Mesothelial cell of epicardium (in vitro differentiated cells): ENCODE measurements at regions not wholly inside any gene's neighbourhood (a gene's known extent, or its start where the extent isn't known, plus 50 kb on each side); places are given as distances from the start of the nearest gene placed in this dataset.
"Not testable (repeated sequence)": the region's sequence is repeated elsewhere in the genome, so short reads cannot be mapped to it uniquely, and the experiment has no call there.

ENCODE experiments used
- DNase-seq, 2 experiments: peaks; one replicate each; pipeline ENCODE4 v3.0.0; 2021; ENCODE audit warnings: low spot score in 2 of 2; ENCODE audit not compliant: unreplicated experiment in 2 of 2
- H3K27ac Mint-ChIP-seq: 2 replicates; pipeline ENCODE4 v1.8.0; 2021; ENCODE audit warnings: mixed read lengths
- H3K27me3 Mint-ChIP-seq: 2 replicates; pipeline ENCODE4 v1.8.0; 2021; ENCODE audit warnings: low read depth, mixed read lengths
- H3K36me3 Mint-ChIP-seq: 2 replicates; pipeline ENCODE4 v1.8.0; 2021; ENCODE audit warnings: mixed read lengths
- H3K4me1 Mint-ChIP-seq: 2 replicates; pipeline ENCODE4 v1.8.0; 2021; ENCODE audit warnings: mixed read lengths
- H3K4me3 Mint-ChIP-seq: 2 replicates; pipeline ENCODE4 v1.8.0; 2021; ENCODE audit warnings: mild to moderate bottlenecking, moderate library complexity, mixed read lengths
- H3K9me3 Mint-ChIP-seq: 2 replicates; pipeline ENCODE4 v1.8.0; 2021; ENCODE audit warnings: mixed read lengths
- TF ChIP-seq, protein P1 (sequence below): fragments of 200-600 bp; sonication (generic); IDR thresholded peaks from one replicate; pipeline ENCODE4 v1.5.0; 2021; ENCODE audit warnings: antibody characterized with exemption; ENCODE audit not compliant: unreplicated experiment

DNA sequence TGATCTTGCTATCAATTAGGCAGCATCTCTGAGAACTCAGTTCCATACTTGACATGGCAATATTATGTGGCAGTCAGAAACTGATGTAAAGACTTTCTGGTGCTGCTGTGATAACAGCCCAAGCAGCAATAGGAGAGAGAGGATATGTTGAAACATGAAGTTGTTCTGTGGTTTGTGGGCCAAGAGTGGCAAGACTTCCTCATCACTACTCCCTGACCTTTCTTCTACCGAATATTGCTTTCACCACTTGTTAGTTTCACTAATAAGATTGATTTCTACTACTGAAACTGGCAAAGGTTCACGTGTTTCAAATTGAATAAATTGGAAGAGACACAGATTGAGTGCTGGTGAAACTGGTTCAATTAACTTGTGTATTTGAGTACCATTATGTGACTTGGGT lies 852.6 kb upstream of the RAG2 start:
- Mint-ChIP-seq H3K27ac (no peak overlapping the region), H3K4me1 (peaks cover 40% of the 10 kb centered on the region), H3K36me3 (no peaks in the 10 kb centered on the region), H3K27me3 (no peaks in the 10 kb centered on the region), H3K9me3 (peaks cover 13% of the 10 kb centered on the region), H3K4me3 (no peak overlapping the region)
- DNase-seq, result no peak
- TF ChIP-seq, protein P1, sequence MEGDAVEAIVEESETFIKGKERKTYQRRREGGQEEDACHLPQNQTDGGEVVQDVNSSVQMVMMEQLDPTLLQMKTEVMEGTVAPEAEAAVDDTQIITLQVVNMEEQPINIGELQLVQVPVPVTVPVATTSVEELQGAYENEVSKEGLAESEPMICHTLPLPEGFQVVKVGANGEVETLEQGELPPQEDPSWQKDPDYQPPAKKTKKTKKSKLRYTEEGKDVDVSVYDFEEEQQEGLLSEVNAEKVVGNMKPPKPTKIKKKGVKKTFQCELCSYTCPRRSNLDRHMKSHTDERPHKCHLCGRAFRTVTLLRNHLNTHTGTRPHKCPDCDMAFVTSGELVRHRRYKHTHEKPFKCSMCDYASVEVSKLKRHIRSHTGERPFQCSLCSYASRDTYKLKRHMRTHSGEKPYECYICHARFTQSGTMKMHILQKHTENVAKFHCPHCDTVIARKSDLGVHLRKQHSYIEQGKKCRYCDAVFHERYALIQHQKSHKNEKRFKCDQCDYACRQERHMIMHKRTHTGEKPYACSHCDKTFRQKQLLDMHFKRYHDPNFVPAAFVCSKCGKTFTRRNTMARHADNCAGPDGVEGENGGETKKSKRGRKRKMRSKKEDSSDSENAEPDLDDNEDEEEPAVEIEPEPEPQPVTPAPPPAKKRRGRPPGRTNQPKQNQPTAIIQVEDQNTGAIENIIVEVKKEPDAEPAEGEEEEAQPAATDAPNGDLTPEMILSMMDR, result no peak

DNA sequence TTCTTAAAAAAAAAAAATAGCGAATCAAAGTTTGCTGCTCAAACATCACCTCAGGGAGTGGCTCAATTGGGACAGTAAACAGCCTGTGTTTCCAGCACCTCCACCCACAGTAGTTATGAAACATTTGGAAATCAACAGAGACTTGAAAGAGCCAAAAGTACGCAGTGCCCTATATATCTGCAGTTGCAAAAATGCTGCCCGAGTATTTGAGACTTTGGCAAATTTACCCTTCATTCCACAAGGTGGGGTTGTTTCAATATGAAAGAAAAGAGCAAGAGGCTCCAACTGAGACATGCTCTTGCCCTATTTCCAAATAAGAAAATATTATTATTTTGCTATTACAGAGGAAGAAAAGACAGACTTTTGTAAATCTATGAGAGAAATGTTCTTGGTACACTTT lies 851.1 kb upstream of the RAG2 start:
- Mint-ChIP-seq H3K4me3 (no peak overlapping the region), H3K4me1 (peaks cover 37% of the 10 kb centered on the region), H3K9me3 (peaks cover 3% of the 10 kb centered on the region), H3K27ac (no peak overlapping the region), H3K36me3 (no peaks in the 10 kb centered on the region), H3K27me3 (no peaks in the 10 kb centered on the region)
- no peak for DNase-seq
- TF ChIP-seq, protein P1, result peak; percentile 49

GRCh38 chr11:37442576-37442975 lies 844.5 kb upstream of the RAG2 start:
- no peak for DNase-seq
- TF ChIP-seq, protein P1, result no peak
- Mint-ChIP-seq H3K4me1 (peaks cover 4% of the 10 kb centered on the region), H3K9me3 (peaks cover 8% of the 10 kb centered on the region), H3K4me3 (no peak overlapping the region), H3K36me3 (no peaks in the 10 kb centered on the region), H3K27me3 (no peaks in the 10 kb centered on the region), H3K27ac (no peak overlapping the region)

DNA sequence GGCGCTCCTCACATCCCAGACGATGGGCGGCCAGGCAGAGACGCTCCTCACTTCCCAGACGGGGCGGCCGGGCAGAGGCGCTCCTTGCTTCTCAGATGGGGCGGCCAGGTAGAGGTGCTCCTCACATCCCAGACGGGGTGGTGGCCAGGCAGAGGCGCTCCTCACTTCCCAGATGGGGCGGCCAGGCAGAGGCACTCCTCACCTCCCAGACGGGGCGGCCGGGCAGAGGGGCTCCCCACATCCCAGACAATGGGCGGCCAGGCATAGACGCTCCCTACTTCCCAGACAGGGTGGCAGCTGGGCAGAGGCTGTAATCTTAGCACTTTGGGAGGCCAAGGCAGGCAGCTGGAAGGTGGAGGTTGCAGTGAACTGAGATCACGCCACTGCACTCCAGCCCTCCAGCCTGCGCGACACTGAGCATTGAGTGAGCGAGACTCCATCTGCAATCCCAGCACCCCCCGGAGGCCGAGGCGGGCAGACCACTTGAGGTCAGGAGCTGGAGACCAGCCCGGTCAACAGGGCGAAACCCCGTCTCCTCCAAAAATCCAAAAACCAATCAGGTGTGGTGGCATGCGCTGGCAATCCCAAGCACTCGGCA lies 833.7 kb upstream of the RAG2 start:
- not testable (repeated sequence) for H3K27ac Mint-ChIP-seq, H3K36me3 Mint-ChIP-seq, H3K27me3 Mint-ChIP-seq, DNase-seq, H3K4me3 Mint-ChIP-seq, H3K4me1 Mint-ChIP-seq
- H3K9me3 Mint-ChIP-seq, result peaks cover 34% of the 10 kb centered on the region

GRCh38 chr11:37430966-37431632 lies 833.1 kb upstream of the RAG2 start:
- H3K4me1 Mint-ChIP-seq, H3K27me3 Mint-ChIP-seq, H3K27ac Mint-ChIP-seq, DNase-seq, H3K4me3 Mint-ChIP-seq, H3K36me3 Mint-ChIP-seq: not testable (repeated sequence)
- peaks cover 34% of the 10 kb centered on the region for H3K9me3 Mint-ChIP-seq

- TF ChIP-seq, protein P1, result no peak
- H3K4me3 Mint-ChIP-seq, result no peak overlapping the region
- H3K4me1 Mint-ChIP-seq, result no peaks in the 10 kb centered on the region
- H3K27ac Mint-ChIP-seq, result no peak overlapping the region
- no peaks in the 10 kb centered on the region for H3K27me3 Mint-ChIP-seq
- no peak for DNase-seq
- peaks cover 35% of the 10 kb centered on the region for H3K9me3 Mint-ChIP-seq
- H3K36me3 Mint-ChIP-seq, result peaks cover 5% of the 10 kb centered on the region
Measured at GRCh38 chr11:37422511-37422910, 824.5 kb upstream of the RAG2 start.
